BE2C (cell line): ENCODE measurements at regions not wholly inside any gene's neighbourhood (a gene's known extent, or its start where the extent isn't known, plus 50 kb on each side); places are given as distances from the start of the nearest gene placed in this dataset.

Experiments used
- DNase-seq: peaks from one replicate; pipeline ENCODE4 v3.0.0-alpha.2; 2020
- H3K27me3 ChIP-seq: fragments of 250-450 bp; sonication (Bioruptor Pico); 2 replicates; pipeline ENCODE4 v1.5.1; 2020; ENCODE audit warnings: mild to moderate bottlenecking
- H3K36me3 ChIP-seq: fragments of 250-450 bp; sonication (Bioruptor Pico); 2 replicates; pipeline ENCODE4 v1.5.1; 2020; ENCODE audit warnings: mild to moderate bottlenecking
- H3K4me1 ChIP-seq: fragments of 250-450 bp; sonication (Bioruptor Pico); 2 replicates; pipeline ENCODE4 v1.5.1; 2020
- H3K4me3 ChIP-seq: 2 replicates; pipeline ENCODE4 v1.5.1; 2011; ENCODE audit warnings: low read depth, low read length
- H3K9me3 ChIP-seq: fragments of 250-450 bp; sonication (Bioruptor Pico); 2 replicates; pipeline ENCODE4 v1.5.1; 2020
- TF ChIP-seq, protein P1 (sequence below): IDR thresholded peaks from 2 replicates; pipeline ENCODE4 v1.5.1; 2012; ENCODE audit warnings: mild to moderate bottlenecking, low read depth, low read length

GRCh38 chr4:71222661-71223060 is 116.2 kb upstream of the SLC4A4 start:
- Histone ChIP-seq H3K4me1 (no peaks in the 10 kb centered on the region), H3K9me3 (no peaks in the 10 kb centered on the region), H3K27me3 (no peaks in the 10 kb centered on the region; the same call in 1 of the 2 replicates), H3K36me3 (no peaks in the 10 kb centered on the region), H3K4me3 (no peak overlapping the region)
- no peak for DNase-seq
- TF ChIP-seq, protein P1, sequence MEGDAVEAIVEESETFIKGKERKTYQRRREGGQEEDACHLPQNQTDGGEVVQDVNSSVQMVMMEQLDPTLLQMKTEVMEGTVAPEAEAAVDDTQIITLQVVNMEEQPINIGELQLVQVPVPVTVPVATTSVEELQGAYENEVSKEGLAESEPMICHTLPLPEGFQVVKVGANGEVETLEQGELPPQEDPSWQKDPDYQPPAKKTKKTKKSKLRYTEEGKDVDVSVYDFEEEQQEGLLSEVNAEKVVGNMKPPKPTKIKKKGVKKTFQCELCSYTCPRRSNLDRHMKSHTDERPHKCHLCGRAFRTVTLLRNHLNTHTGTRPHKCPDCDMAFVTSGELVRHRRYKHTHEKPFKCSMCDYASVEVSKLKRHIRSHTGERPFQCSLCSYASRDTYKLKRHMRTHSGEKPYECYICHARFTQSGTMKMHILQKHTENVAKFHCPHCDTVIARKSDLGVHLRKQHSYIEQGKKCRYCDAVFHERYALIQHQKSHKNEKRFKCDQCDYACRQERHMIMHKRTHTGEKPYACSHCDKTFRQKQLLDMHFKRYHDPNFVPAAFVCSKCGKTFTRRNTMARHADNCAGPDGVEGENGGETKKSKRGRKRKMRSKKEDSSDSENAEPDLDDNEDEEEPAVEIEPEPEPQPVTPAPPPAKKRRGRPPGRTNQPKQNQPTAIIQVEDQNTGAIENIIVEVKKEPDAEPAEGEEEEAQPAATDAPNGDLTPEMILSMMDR, result no peak

DNA sequence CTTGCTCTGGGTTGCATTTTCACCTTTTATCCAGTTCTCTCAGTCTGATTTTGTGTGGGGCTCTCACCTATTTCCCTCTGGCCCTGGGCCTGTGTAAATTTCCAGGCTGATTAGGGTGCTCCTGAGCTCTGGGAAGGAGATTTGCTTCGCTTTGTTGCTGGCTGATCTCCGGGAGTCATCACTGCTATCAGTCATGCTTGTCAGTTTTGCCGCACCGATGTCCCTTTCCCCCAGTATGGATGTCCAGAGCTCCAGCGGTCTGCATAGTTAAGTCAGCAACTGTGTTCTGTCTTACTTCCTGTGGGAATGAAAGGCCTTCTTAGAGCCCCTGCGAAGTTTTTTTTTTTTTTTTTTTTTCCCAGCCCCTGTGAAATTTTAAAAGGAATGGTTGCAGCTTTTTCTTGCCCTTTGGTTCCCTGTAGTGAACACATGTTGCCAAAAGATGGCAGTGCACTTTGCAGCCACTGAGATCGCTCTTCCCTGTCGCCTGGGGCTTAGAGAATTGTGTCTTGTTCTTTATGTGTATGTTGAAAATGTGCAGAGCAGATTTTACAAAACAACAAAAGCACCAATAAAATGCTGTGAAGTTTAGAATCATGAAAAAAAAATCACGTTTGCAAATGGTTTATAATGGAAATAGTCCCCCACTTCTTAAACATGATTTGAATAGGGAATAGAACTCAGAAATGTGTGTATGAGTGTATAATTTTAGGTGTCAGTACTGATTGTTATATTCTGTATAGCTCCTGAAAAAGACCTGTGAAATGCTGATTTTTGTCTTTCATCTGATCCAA is 109.1 kb upstream of the SLC4A4 start:
- Histone ChIP-seq H3K4me3 (no peak overlapping the region; the same call in 1 of the 2 replicates), H3K4me1 (no peaks in the 10 kb centered on the region), H3K36me3 (no peaks in the 10 kb centered on the region), H3K9me3 (no peaks in the 10 kb centered on the region), H3K27me3 (no peaks in the 10 kb centered on the region)
- TF ChIP-seq, protein P1, result peak; percentile 72
- peak; percentile 19 for DNase-seq

GRCh38 chr4:71230271-71231128 is 108.3 kb upstream of the SLC4A4 start:
- no peak overlapping the region for H3K4me3 ChIP-seq
- no peak for DNase-seq

GRCh38 chr4:71231129-71232055 is 107.4 kb upstream of the SLC4A4 start:
- peak; percentile 28 for DNase-seq
- Histone ChIP-seq H3K9me3 (no peaks in the 10 kb centered on the region), H3K36me3 (no peaks in the 10 kb centered on the region), H3K4me3 (no peak overlapping the region), H3K4me1 (no peaks in the 10 kb centered on the region), H3K27me3 (0 out of 2 replicates have a peak, but pooled peaks cover 3% of the 10 kb centered on the region)
- TF ChIP-seq, protein P1, result no peak

More at GRCh38 chr4:71230271-71231128, 108.3 kb upstream of the SLC4A4 start:
- TF ChIP-seq, protein P1, result no peak
- no peaks in the 10 kb centered on the region for H3K27me3 ChIP-seq
- H3K9me3 ChIP-seq, result no peaks in the 10 kb centered on the region
- H3K4me1 ChIP-seq, result no peaks in the 10 kb centered on the region
- H3K36me3 ChIP-seq, result no peaks in the 10 kb centered on the region

GRCh38 chr4:71232056-71232430 is 106.8 kb upstream of the SLC4A4 start:
- Histone ChIP-seq H3K4me3 (no peak overlapping the region), H3K36me3 (no peaks in the 10 kb centered on the region), H3K9me3 (no peaks in the 10 kb centered on the region), H3K4me1 (no peaks in the 10 kb centered on the region), H3K27me3 (0 out of 2 replicates have a peak, but pooled peaks cover 3% of the 10 kb centered on the region)
- TF ChIP-seq, protein P1, result no peak
- DNase-seq, result no peak
